Sigmoid colon (tissue), 6 donors: ENCODE measurements at regions not wholly inside any gene's neighbourhood (a gene's known extent, or its start where the extent isn't known, plus 50 kb on each side); places are given as distances from the start of the nearest gene placed in this dataset.
"Not testable (repeated sequence)": the region's sequence is repeated elsewhere in the genome, so short reads cannot be mapped to it uniquely, and the experiment has no call there.

Experiments used
- DNase-seq: peaks from one replicate; pipeline ENCODE4 v3.0.0-alpha.2; 2019
- H3K27ac ChIP-seq, 4 donors: fragments of 200-600 bp; sonication (generic); one replicate each; pipeline ENCODE4 v1.5.1; 2016 to 2019; ENCODE audit warnings: mild to moderate bottlenecking in 1 of 4
- H3K27me3 ChIP-seq, 3 donors: fragments of 200-600 bp; sonication (generic); one replicate each; pipeline ENCODE4 v1.5.1; 2019; ENCODE audit warnings: mild to moderate bottlenecking in 1 of 3
- H3K36me3 ChIP-seq, 4 donors: fragments of 200-600 bp; sonication (generic); one replicate each; pipeline ENCODE4 v1.5.1; 2016 to 2019
- H3K4me1 ChIP-seq, 4 donors: fragments of 200-600 bp; sonication (generic); one replicate each; pipeline ENCODE4 v1.5.1; 2017 to 2019
- H3K4me3 ChIP-seq, 4 donors: fragments of 200-600 bp; sonication (generic); one replicate each; pipeline ENCODE4 v1.5.1; 2017 to 2019; ENCODE audit warnings: mild to moderate bottlenecking in 2 of 4, moderate library complexity in 1 of 4
- H3K9me3 ChIP-seq, 4 donors: fragments of 200-600 bp in 3 of 4; sonication (generic) in 3 of 4; one replicate each; pipeline versions ENCODE4 v1.5.1 to v1.6.1; 2013 to 2019
- CTCF ChIP-seq, 4 experiments: fragments of 450-650 bp in 3 of 4; fragments of 200-600 bp in 1 of 4; IDR thresholded peaks; one replicate each; pipeline ENCODE4 v1.5.1; 2016 to 2019; ENCODE audit warnings: antibody characterized with exemption in 4 of 4, mild to moderate bottlenecking in 3 of 4, moderate library complexity in 2 of 4
- EP300 ChIP-seq, 4 donors: sonication (generic); formaldehyde crosslinking; IDR thresholded peaks; one replicate each; pipeline ENCODE4 v1.6.1; 2017; ENCODE audit warnings: antibody characterized with exemption in 4 of 4
- POLR2A ChIP-seq, 2 donors: fragments of 450-650 bp; IDR thresholded peaks; one replicate each; pipeline ENCODE4 v1.6.1; 2016; ENCODE audit warnings: antibody characterized with exemption in 2 of 2, mild to moderate bottlenecking in 2 of 2, moderate library complexity in 2 of 2
- POLR2AphosphoS5 ChIP-seq, 4 donors: sonication (generic); formaldehyde crosslinking; IDR thresholded peaks; one replicate each; pipeline ENCODE4 v1.6.1; 2017; ENCODE audit warnings: antibody characterized with exemption in 4 of 4
- WGBS, 2 donors: extraction: QIAGEN DNeasy Blood & Tissue Kit; methylation state at CpG; one replicate each; pipeline ENCODE4 v1.1.7; 2013; 5-methylcytosine and 5-hydroxymethylcytosine counted together
- intact Hi-C: fragments of 100-400 bp; cut with DNase I; formaldehyde crosslinking; loops from one replicate; pipeline ENCODE4 v1.15.1; 2023
- donor health status: healthy with polysubstance abuse.
- donor health status: healthy.

- Histone ChIP-seq H3K36me3 (no peaks in the 10 kb centered on the region), H3K4me1 (no peaks in the 10 kb centered on the region), H3K4me3 (no peak overlapping the region), H3K27me3 (no peaks in the 10 kb centered on the region), H3K9me3 (no peaks in the 10 kb centered on the region), H3K27ac (no peak overlapping the region)
- no peak for DNase-seq
- whole genome bisulfite sequencing, 2 donors: 93 to 94% methylated on average over 2 of the region's 2 CpGs
- TF ChIP-seq POLR2AphosphoS5 (IDR thresholded peaks at IDR 0.05): no peak
- TF ChIP-seq EP300 (IDR thresholded peaks at IDR 0.05): no peak
- no peak for TF ChIP-seq POLR2A (IDR thresholded peaks at IDR 0.05)
- no peak for TF ChIP-seq CTCF (IDR thresholded peaks at IDR 0.05)
- intact Hi-C loops: no loop called here
These were observed 325.8 kb downstream of the TMEM38B start for GRCh38 chr9:106020186-106020585.

- WGBS, 2 donors: 87 to 90% methylated on average over 2 of the region's 2 CpGs
- TF ChIP-seq POLR2A (IDR thresholded peaks at IDR 0.05): no peak
- no peak for TF ChIP-seq CTCF (IDR thresholded peaks at IDR 0.05)
- TF ChIP-seq POLR2AphosphoS5 (IDR thresholded peaks at IDR 0.05): no peak
- no peak for TF ChIP-seq EP300 (IDR thresholded peaks at IDR 0.05)
These were observed 329.1 kb downstream of the TMEM38B start for GRCh38 chr9:106023455-106023854.

GRCh38 chr9:106025453-106025852 is 331.1 kb downstream of the TMEM38B start:
- H3K4me1 ChIP-seq: no peaks in the 10 kb centered on the region
- H3K27me3 ChIP-seq: no peaks in the 10 kb centered on the region
- intact Hi-C loops: no loop called here
- no peaks in the 10 kb centered on the region for H3K36me3 ChIP-seq
- H3K4me3 ChIP-seq: no peak overlapping the region
- no peak for DNase-seq
- 75 to 76% methylated on average over 4 of the region's 4 CpGs for WGBS, 2 donors
- TF ChIP-seq EP300 (IDR thresholded peaks at IDR 0.05): no peak
- no peak for TF ChIP-seq POLR2A (IDR thresholded peaks at IDR 0.05)
- no peak for TF ChIP-seq POLR2AphosphoS5 (IDR thresholded peaks at IDR 0.05)
- no peak for TF ChIP-seq CTCF (IDR thresholded peaks at IDR 0.05)
- peaks cover 0 to 6% (median 0%) of the 10 kb centered on the region in 4 donors for H3K9me3 ChIP-seq
- H3K27ac ChIP-seq: no peak overlapping the region

More at GRCh38 chr9:106023455-106023854, 329.1 kb downstream of the TMEM38B start:
- DNase-seq: no peak
- intact Hi-C loops: no loop called here
- H3K36me3 ChIP-seq: no peaks in the 10 kb centered on the region
- H3K27me3 ChIP-seq: no peaks in the 10 kb centered on the region
- H3K27ac ChIP-seq: no peak overlapping the region
- H3K4me1 ChIP-seq: no peaks in the 10 kb centered on the region
- no peaks in the 10 kb centered on the region for H3K9me3 ChIP-seq
- no peak overlapping the region for H3K4me3 ChIP-seq

- H3K4me3 ChIP-seq, H3K27ac ChIP-seq, DNase-seq, intact Hi-C loops, H3K4me1 ChIP-seq, H3K9me3 ChIP-seq, H3K36me3 ChIP-seq, H3K27me3 ChIP-seq: not testable (repeated sequence)
- WGBS, 2 donors: 79 to 90% methylated on average over 3 of the region's 3 CpGs
These were observed 335.8 kb downstream of the TMEM38B start for GRCh38 chr9:106030146-106030545.

- H3K4me1 ChIP-seq: peaks cover 0 to 1% (median 0%) of the 10 kb centered on the region in 4 donors
- intact Hi-C loops: no loop called here
- peaks cover 0 to 6% (median 0%) of the 10 kb centered on the region in 4 donors for H3K9me3 ChIP-seq
- no peak for TF ChIP-seq CTCF (IDR thresholded peaks at IDR 0.05)
- no peak for TF ChIP-seq EP300 (IDR thresholded peaks at IDR 0.05)
- no peak for TF ChIP-seq POLR2A (IDR thresholded peaks at IDR 0.05)
- TF ChIP-seq POLR2AphosphoS5 (IDR thresholded peaks at IDR 0.05): no peak
- H3K4me3 ChIP-seq: no peak overlapping the region
- no peaks in the 10 kb centered on the region for H3K36me3 ChIP-seq
- 70 to 84% methylated on average over 3 of the region's 3 CpGs for WGBS, 2 donors
- no peak for DNase-seq
- no peaks in the 10 kb centered on the region for H3K27me3 ChIP-seq
- no peak overlapping the region for H3K27ac ChIP-seq
These were observed 338.6 kb downstream of the TMEM38B start for GRCh38 chr9:106032978-106033377.
